HK-2 (cell line): ENCODE measurements at regions not wholly inside any gene's neighbourhood (a gene's known extent, or its start where the extent isn't known, plus 50 kb on each side); places are given as distances from the start of the nearest gene placed in this dataset.
"Not testable (repeated sequence)": the region's sequence is repeated elsewhere in the genome, so short reads cannot be mapped to it uniquely, and the experiment has no call there.

Source experiments
- DNase-seq: peaks from one replicate; pipeline ENCODE4 v3.0.0-alpha.2; 2018; ENCODE audit not compliant: unreplicated experiment

DNA sequence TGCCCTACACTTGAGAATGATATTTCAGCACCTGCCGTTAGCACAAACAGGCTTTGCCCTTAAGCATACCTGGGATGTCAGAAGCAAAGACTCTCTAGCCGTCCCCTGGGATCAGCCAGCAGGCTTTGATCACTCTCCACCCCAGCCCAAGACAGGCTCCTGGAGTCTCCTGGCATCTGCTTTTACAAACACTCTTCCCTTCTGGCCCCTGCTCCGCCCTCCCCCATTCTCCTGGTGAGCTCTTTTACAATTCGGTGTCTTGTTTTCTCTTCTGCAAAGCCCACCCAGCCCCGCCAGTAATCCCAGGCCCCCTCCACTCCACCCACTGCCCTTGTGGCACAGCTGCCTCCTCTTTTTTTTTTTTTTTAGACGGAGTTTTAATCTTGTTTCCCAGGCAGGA lies 50.4 kb downstream of the KATNIP start:
- DNase-seq: no peak

DNA sequence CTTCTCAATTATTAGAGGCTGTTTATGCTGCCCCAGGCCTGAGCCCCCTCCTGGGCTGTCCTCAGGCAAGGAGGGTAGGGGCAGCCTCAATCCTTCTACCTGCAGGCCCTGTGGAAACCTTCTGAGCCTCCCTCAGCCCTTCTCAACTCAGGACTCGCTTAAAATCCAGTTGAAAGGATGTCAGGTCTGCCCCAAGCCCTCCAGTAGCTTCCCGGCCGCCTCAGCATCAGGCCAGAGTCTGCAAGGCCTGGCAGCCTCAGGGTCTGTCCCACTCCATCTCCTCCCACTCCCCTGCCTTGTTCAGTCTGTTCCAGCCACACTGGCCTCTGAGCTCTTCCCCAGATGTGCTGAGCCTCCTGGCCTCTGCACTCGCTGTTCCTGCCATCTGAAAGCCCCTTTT lies 52.2 kb downstream of the KATNIP start:
- no peak for DNase-seq

DNA sequence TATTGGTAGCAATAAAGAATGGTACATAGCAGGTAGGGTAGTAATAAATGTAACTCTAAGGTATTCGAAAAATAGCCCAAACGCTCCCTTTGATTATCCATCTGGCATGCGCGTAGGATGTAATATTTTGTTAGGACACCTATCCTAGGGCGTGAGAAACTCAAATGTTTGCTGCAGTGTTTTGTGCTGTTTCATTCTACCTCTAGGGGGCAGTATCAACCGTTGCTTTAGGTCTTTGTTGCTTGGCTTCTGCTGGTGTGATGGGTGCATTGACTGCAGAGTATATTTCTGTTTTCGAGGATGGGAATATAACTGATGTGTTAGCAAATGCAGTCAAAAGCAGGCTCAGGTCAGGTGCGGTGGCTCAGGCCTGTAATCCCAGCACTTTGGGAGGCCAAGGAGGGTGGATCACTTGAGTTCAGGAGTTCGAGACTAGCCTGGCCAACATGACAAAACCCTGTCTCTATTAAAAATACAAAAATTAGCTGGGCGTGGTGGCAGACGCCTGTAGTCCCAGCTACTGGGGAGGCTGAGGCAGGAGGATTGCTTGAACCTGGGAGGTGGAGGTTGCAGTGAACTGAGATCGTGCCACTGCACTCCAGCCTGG lies 55.7 kb downstream of the KATNIP start:
- peak; percentile 9 for DNase-seq

DNA sequence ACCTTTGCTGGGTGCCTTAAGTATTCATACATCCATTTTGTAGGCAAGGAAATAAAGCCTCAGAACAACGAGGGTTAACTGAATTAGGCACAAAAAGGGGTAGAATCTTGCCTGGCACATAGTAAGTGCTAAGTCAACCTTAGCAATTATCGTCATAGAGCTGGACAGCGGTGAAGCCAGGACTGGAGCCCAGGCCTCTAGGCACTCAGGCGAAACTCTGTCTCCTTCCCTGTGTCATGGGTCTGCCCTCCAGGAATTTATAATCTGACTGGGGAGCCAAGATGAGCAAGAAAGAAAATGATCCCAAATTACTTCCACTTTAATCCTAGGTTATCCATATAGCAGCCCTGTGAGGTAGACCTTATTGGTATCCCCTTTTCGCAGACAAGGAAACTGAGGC lies 61.4 kb downstream of the KATNIP start:
- DNase-seq: peak; percentile 18

DNA sequence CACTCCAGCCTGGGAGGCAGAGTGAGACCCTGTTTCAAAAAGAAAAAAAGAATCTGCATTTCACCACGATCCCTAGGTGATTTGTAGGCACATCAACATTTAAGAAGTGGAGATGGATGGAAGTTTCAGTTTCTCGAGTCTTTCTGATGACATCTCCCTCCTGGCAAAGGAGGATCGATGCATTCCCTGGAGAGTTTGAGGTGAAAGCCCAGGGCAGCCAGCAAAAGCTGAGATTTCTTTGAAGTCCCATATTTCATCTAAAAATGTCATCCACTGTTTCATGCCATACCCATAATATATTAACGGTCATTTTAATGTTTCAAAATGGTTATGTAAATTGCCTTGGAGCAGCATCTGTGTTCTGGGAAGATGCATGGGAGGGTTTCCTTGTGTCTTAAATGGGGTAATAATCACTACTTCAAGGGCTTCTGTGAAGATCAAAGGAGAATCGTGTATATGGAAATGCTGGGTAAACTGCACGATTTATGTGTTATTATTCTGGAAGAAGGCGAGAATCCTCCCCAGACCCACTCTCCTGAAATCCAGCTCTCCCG lies 63.4 kb downstream of the KATNIP start:
- DNase-seq: no peak

DNA sequence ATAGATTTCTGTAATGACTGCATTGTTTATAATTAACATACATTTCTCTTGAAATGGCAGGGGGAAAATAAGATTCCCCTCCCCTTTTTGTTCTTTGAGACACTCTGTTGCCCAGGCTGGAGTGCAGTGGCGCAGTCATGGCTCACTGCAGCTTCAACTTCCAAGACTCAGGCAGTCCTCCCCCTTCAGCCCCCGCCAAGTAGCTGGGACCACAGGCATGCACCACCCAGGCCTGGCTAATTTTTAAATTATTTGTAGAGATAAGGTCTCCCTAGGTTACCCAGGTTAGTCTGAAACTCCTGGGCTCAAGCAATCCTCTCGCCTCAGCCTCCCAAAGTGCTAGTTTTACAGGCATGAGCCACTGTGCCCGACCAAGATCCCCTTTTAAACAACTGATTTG lies 67.7 kb downstream of the KATNIP start:
- DNase-seq: peak; percentile 41

DNA sequence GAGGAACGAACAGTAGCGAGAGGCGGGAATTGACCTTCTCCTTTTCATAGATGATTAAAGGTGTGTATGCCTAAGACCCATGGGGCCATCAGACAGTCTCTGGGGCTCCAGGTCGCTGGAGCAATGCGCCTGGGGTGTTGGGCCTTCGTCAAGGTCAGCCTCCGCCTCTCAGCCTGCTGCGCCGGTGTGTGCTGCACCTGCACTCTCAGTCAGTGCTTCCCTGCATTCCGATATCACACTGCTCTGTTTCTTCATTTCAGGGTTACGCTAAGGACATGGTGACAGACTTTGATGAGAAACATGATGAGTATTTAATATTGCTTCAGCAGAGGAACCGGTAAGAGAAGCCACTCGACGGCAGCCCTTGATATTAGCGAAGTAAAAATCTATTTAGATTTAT lies 68.2 kb downstream of the KATNIP start:
- no peak for DNase-seq

DNA sequence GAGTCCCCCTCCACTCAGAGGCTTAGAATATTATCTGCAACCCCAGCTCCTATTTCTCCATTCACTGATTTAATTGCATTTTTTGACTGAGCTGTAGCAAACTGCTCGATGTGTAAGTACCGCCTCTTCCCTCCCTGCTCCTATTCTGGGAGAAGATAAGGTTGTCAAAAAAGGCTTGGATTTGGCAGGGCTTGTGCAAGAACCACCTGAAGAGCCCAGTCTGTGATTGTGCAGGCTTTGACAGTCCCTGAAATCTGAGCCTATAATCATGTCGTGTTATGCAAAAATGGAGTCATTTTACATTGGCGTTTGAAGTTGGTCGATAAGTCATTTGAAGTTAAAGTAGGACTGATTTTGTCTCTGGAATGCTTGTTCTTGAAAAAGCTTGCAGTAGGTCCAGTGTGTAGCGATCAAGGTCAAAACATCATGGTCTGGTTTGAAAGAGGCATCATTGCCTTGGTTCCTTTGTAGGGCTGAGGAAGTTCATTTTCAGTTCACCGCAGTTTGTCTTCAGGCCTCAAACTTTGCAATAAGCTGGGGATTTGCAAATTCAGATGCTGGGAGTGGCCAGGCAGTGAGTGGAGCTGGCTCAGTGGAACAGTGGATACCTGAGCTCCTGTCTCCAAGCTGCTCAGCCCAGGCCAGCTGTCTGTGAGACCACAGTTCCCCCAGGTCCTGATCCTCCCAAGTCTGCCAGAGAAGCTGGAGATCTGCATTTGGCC lies 68.8 kb downstream of the KATNIP start:
- DNase-seq: no peak

DNA sequence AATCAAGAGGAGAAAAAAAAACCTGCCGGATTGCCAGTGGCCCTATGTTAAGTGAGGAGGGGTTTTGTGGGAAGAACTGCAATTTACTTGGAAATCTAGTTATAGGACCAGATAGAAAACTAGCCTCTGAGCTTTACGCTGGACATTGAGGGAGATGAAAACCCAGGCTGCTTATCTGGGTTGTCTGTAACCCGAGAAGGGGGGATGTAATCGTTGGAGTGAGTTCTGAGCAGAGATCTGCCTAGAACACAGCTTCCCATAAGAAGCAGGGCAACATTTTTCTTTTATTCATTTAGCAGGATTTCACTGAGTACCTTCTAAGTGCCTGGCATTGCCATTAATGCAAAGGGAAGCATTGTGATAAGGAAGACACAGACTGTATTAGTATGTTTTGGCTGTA lies 70.6 kb downstream of the KATNIP start:
- no peak for DNase-seq

DNA sequence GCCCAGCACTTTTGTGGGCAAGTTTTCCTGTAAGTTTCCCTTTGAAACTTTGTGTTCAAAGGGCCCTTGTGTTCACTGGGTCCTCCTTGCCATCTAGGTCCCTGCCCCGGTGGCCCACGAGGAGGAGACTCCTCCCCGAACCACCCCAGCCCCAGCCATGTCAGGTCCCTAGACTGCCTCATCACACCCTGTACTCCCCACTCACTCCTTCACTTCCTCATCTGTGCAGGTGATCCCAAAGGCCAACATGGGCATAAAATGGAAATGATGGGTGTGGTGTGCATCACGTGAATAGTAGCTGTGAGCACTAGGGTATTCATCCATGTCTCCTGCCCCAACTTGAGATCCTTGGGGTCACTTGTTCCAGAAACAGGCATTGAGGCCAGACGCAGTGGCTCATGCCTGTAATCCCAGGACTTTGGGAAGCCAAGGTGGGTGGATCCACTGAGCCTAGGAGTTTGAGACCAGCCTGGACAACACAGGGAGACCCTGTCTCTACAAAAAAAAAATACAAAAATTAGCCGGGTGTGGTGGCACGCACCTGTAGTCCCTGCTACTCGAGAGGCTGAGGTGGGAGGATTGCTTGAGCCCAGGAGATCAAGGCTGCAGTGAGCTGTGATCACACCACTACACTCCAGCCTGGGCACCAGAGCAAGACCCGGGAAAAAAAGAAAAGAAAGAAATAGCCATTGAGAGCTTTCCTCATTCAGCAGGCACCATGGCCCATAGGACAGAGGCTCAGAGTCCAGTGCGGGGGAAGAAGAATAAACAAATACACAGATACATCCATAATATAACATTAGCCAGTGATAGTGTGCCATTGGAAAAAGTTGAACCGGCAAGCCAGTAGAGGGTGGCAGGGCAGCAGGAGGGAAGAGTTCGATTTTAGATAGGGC lies 74.5 kb downstream of the KATNIP start:
- DNase-seq: no peak

DNA sequence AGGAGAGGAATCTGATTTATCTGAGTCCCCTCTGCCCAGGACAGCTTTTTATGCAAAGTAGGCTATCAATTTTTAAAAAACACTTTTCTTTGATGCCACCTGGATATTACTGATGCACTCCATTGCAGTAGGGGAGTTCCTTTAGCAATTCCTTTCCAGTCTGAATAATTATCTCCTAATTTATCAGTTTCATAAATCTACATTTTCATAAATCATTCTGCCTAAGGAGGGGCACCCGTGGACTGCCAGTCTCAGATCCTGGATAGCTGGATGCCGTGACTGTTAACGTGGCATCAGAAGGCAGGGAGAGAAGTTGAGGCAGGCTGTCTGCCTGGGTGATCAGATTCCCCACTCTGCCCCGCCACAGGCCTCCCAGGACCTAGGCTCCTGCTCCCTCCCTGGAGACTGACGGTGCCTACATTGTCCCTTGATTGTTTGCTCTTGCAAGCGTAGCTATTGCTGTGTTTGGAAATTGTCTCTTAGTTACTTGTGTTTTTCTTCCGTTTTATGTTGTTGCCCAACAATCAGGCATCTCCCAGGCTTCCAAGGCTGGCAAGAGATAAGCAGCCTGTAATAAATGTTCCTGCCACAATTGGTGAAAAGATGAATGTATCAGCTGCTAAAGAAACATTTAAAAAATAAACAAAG lies 75.2 kb downstream of the KATNIP start:
- no peak for DNase-seq

DNA sequence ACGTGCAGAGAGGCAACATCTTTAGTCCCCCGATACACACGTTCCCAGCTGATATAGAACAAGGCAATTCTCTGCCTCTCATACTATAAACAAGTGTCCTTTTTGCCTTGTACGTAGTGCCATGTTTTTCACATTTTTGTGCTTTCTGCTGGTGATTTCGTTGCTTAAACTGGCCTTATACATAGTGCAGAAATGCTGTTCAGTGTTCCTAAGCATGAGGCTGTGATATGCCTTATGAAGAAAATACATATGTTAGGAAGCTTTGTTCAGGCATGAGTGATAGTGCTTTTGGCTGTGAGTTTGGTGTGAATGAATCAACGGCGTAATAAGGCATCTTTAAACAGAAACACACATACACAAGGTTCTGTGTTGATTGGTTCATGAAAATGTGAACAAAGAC lies 77.2 kb downstream of the KATNIP start:
- no peak for DNase-seq

DNA sequence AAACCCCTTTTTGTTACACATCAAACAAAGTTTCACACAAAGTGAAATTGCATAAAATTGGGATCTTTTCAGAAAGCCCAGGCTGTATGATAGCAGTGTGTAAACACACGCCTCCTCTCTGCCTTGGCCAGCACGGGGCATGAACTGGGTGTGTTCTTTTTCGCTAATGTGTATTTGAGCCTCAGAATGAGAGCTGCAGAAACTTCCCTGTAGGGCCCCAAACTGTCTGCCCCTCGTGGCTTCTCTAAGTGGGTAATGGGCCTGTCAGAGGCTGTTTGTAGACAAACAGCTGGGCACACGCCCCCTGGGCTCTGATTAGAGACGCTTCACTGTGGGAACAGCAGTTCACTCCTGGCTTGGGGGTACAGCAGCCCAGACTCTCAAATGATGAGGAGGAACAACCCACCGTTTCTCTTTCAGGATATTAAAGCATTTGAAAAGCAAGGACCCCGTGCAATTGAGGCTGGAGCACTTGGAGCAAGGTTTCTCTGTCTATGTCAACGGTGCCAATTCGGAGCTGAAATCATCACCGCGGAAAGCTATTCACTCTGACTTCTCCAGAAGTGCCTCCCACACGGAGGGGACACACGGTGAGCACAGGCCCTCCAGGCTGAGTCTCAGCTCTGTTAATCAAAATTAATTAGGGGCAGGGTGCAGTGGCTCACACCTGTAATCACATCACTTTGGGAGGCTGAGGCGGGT lies 78.4 kb downstream of the KATNIP start:
- DNase-seq: no peak

DNA sequence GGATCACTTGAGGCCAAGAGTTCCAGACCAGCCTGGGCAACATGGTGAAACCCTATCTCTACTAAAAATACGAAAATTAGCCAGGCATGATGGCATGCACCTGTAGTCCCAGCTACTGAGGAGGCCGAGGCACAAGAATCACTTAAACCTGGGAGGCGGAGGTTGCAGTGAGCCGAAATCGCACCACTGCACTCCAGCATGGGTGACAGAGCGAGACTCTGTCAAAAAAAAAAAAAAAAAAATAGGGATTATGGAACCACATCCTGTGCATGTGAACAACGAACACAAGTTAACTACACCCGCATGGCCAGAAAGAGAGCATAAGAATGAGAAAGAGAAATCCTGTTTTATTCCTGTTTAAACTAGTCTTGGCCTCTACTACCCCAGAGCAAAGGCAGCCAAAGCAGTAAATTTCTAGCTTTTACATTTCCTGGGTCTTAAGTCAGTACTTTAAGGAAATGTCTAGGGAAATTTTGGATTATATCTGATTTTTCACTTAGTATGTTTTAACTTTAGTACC lies 79.1 kb downstream of the KATNIP start:
- DNase-seq: not testable (repeated sequence)

DNA sequence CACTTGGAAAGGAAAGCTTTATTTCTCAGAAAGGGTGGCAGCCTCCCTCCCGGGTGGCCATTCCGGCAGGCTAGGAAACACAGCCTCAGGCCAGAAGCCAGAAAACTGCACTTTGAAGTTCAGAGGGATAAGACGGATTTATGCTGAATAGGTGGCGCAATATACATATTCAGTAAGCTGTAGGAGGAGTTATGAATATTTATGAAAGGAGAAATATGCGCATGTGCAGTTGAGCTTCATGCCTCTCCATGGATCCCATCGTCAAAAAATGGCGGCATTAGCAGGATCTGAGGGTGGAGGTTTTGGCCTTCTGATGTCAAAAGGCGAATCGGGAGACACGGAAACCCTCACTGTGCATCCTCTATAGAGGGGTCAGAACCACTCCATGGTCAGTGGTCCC lies 82.3 kb downstream of the KATNIP start:
- DNase-seq: no peak

DNA sequence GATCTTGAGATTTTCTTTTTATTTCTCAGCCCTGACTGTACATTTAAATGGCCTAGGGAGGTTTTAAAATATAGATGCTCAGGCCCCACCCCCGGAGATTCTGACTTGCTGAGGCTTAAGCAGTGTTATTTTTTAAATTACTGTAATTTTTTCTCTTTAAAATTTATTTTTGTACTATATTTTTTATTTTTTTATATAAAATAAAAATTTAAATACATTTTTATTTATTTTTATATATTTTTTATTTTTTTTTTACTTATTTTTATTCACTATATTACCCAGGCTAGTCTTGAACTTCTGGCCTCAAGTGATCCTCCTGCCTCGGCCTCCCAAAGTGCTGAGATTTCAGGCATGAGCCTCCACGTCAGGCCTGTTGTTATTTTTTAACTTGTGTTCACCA lies 83.3 kb downstream of the KATNIP start:
- DNase-seq: no peak

DNA sequence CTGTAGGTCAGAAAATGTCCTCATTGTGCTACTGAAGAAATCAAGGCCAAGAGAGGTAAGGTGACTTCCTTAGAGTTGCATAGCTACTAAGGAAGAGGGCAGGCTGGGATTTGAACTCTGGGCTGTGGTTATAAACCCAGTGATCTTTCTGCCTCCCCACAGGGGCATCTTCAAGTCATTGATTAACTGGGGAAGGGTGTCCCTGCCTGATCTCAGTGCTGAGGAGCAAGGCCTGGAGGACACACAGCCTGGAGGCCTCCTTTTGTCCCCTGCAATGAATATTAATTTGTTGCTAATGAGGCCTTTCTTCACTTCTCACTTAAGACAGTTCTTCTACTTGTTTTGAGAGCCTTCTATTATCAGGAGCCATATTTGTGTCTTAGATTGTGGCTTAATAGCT lies 83.8 kb downstream of the KATNIP start:
- DNase-seq: no peak

DNA sequence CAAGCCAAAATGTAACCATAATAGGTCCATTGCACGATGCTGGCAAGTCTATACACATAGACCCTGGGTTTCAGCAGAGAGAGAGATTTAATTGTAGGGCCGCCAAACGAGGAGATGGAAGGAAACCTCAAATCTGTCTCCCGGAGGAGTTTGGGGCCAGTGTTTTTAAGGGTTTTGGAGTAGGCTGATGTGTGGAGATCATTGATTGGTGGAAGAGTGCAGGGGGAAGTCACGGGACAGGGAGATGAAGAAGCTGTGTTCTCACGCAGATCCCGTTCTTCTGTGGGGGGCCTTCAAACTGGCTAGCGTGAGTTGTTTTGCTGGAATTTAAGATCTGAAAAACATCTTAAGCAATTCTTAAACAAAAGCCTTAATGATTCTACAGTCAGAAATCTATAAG lies 84.8 kb downstream of the KATNIP start:
- no peak for DNase-seq

DNA sequence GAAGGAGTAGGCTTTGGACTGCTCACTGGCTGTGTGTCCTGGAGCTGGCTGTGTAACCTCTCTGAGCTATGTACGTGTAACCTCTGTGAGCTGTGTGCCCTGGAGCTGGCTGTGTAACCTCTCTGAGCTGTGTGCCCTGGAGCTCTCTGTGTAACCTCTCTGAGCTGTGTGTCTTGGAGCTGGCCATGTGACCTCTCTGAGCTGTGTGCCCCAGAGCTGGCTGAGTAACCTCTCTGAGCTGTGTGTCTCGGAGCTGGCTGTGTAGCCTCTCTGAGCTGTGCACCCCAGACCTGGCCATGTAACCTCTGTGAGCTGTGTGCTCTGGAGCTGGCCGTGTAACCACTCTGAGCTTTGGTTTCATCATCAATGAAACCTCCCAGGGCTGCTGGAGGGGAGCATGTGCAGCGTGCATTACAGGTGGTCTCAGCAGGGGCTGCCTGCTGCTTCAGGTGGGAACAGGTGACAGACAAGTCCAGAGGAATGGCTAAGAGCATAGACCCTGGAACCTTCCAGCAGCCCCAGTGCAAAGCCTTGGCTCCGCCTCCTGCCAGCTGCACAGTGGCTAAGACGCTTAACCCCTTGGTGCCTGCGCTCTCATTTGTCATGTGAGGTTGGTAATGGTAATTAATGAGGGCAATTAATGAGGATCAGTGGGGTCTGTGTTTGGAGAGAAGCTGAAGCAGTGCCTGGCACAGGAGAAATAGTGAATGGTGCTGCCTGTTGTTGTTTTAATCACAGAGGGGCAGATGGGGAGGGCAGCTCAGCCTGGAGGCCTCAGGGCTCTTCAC lies 86.7 kb downstream of the KATNIP start:
- DNase-seq: no peak

DNA sequence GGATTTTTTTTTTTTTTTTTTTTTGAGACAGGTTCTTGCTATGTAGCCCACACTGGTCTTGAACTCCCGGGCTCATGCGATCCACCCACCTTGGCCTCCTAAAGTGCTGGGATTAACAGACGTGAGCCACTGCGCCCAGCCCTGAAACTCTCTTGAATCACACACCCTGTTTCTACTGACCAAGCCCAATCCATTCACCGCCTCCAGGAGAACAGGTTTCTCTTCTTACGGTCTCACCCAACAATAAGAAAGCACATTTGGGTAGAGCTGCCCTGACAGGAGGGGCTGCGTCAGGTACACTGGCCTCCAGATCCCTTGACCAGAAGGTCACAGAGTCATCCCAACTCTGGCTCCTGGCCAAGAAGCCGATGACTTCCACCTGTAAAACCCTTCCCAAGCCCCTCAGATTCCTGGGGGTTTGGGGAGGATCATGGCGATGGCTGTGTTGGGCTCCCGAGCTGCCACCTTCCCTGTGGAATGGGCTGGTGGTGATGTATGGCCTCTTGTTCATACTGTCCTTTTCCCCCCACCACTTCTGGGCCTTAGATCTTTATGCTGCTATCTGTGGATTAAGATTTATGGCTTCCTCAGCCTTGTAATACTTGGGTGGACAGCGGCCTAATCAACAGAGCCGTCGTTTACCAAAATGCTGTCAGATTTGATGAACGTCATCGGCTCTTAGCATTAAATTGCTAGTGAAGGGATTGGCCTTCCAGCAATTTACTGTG lies 89.1 kb downstream of the KATNIP start:
- no peak for DNase-seq
